ENCODE measurements at regions not wholly inside any gene's neighbourhood (a gene's known extent, or its start where the extent isn't known, plus 50 kb on each side); places are given as distances from the start of the nearest gene placed in this dataset.

- intact Hi-C loops (cut with micrococcal nuclease): no loop called here
These were observed 120.9 kb upstream of the GRID2 start for GRCh38 chr4:92182736-92183407.

GRCh38 chr4:92183825-92184224 is 119.9 kb upstream of the GRID2 start:
- ChIA-PET CTCF (no interaction called here), POLR2A (no interaction called here)
- Mint-ChIP-seq H3K4me1 (ENCODE audit: low read depth) (no peaks in the 10 kb centered on the region), H3K4me3 (no peak overlapping the region), H3K27me3 (no peaks in the 10 kb centered on the region), H3K27ac (no peak overlapping the region), H3K36me3 (ENCODE audit: low read depth) (no peaks in the 10 kb centered on the region), H3K9me3 (peaks cover 18% of the 10 kb centered on the region)
- ATAC-seq (no peak), DNase-seq (no peak)
- intact Hi-C loops (cut with micrococcal nuclease): no loop called here
- no peak for TF ChIP-seq CTCF (IDR thresholded peaks at IDR 0.05)

More at GRCh38 chr4:92182736-92183407, 120.9 kb upstream of the GRID2 start:
- Mint-ChIP-seq H3K27ac (no peak overlapping the region), H3K4me3 (no peak overlapping the region), H3K27me3 (no peaks in the 10 kb centered on the region), H3K9me3 (peaks cover 18% of the 10 kb centered on the region), H3K4me1 (ENCODE audit: low read depth) (no peaks in the 10 kb centered on the region), H3K36me3 (ENCODE audit: low read depth) (no peaks in the 10 kb centered on the region)
- CTCF ChIA-PET: no interaction called here
- DNase-seq (no peak), ATAC-seq (no peak)
- POLR2A ChIA-PET: no interaction called here
- TF ChIP-seq CTCF (IDR thresholded peaks at IDR 0.05): no peak

GRCh38 chr4:92184566-92184965 is 119.2 kb upstream of the GRID2 start:
- ChIA-PET CTCF (no interaction called here), POLR2A (no interaction called here)
- no peaks in the 10 kb centered on the region for H3K4me1 Mint-ChIP-seq (ENCODE audit: low read depth)
- no peak overlapping the region for H3K27ac Mint-ChIP-seq
- no peaks in the 10 kb centered on the region for H3K27me3 Mint-ChIP-seq
- H3K4me3 Mint-ChIP-seq: no peak overlapping the region
- H3K9me3 Mint-ChIP-seq: peaks cover 11% of the 10 kb centered on the region
- no peak for DNase-seq
- H3K36me3 Mint-ChIP-seq (ENCODE audit: low read depth): no peaks in the 10 kb centered on the region
- intact Hi-C loops (cut with micrococcal nuclease): no loop called here
- ATAC-seq: no peak
- no peak for TF ChIP-seq CTCF (IDR thresholded peaks at IDR 0.05)

GRCh38 chr4:92186239-92186638 is 117.5 kb upstream of the GRID2 start:
- Mint-ChIP-seq H3K4me1 (ENCODE audit: low read depth) (no peaks in the 10 kb centered on the region), H3K27me3 (no peaks in the 10 kb centered on the region), H3K9me3 (peaks cover 14% of the 10 kb centered on the region), H3K27ac (no peak overlapping the region), H3K36me3 (ENCODE audit: low read depth) (no peaks in the 10 kb centered on the region), H3K4me3 (no peak overlapping the region)
- no peak for TF ChIP-seq CTCF (IDR thresholded peaks at IDR 0.05)
- intact Hi-C loops (cut with micrococcal nuclease): no loop called here
- DNase-seq (no peak), ATAC-seq (no peak)
- POLR2A ChIA-PET: no interaction called here
- CTCF ChIA-PET: no interaction called here

- no peak for TF ChIP-seq CTCF (IDR thresholded peaks at IDR 0.05)
- intact Hi-C loops (cut with micrococcal nuclease): no loop called here
- POLR2A ChIA-PET: no interaction called here
- Mint-ChIP-seq H3K9me3 (peaks cover 7% of the 10 kb centered on the region), H3K27ac (no peak overlapping the region), H3K27me3 (no peaks in the 10 kb centered on the region), H3K4me1 (ENCODE audit: low read depth) (no peaks in the 10 kb centered on the region), H3K36me3 (ENCODE audit: low read depth) (no peaks in the 10 kb centered on the region), H3K4me3 (no peak overlapping the region)
- DNase-seq (no peak), ATAC-seq (no peak)
- CTCF ChIA-PET: no interaction called here
These were observed 114.6 kb upstream of the GRID2 start for GRCh38 chr4:92189146-92189545.
